HEK293T (cell line): ENCODE measurements at regions not wholly inside any gene's neighbourhood (a gene's known extent, or its start where the extent isn't known, plus 50 kb on each side); places are given as distances from the start of the nearest gene placed in this dataset.

Experiments used
- CTCF ChIA-PET: fragments of 350-600 bp; formaldehyde crosslinking; extraction: SDS; loops from one replicate; lab custom pipeline; 2021; ENCODE audit warnings: antibody characterized with exemption, inconsistent platforms; lab: Yijun Ruan, JAX
- POLR2A ChIA-PET: fragments of 350-600 bp; formaldehyde crosslinking; extraction: SDS; loops from one replicate; lab custom pipeline; 2020; ENCODE audit warnings: antibody characterized with exemption, inconsistent platforms; lab: Yijun Ruan, JAX
- DNase-seq: peaks from one replicate; pipeline ENCODE4 v3.0.0; 2012; ENCODE audit warnings: mixed read lengths; ENCODE audit errors: extremely low spot score
- ARNT ChIP-seq: fragments of 450-650 bp; IDR thresholded peaks from 2 replicates; pipeline ENCODE4 v1.6.1; 2017; ENCODE audit warnings: mild to moderate bottlenecking
- BHLHE40 ChIP-seq: fragments of 450-650 bp; IDR thresholded peaks from 2 replicates; pipeline ENCODE4 v1.6.1; 2016; ENCODE audit warnings: mild to moderate bottlenecking, moderate library complexity, borderline replicate concordance
- CTBP1 ChIP-seq: fragments of 450-650 bp; IDR thresholded peaks from 2 replicates; pipeline ENCODE4 v1.6.1; 2016; ENCODE audit warnings: borderline replicate concordance
- ELF4 ChIP-seq: fragments of 450-650 bp; IDR thresholded peaks from 2 replicates; pipeline ENCODE4 v1.6.1; 2017; ENCODE audit warnings: antibody characterized with exemption
- FOXA1 ChIP-seq: fragments of 450-650 bp; IDR thresholded peaks from 2 replicates; pipeline ENCODE4 v1.6.1; 2016; ENCODE audit warnings: mild to moderate bottlenecking
- FOXK2 ChIP-seq: fragments of 450-650 bp; IDR thresholded peaks from 2 replicates; pipeline ENCODE4 v1.6.1; 2016; ENCODE audit warnings: mild to moderate bottlenecking
- FOXM1 ChIP-seq: fragments of 450-650 bp; IDR thresholded peaks from 2 replicates; pipeline ENCODE4 v1.6.1; 2017; ENCODE audit warnings: mild to moderate bottlenecking, borderline replicate concordance
- HDGF ChIP-seq: fragments of 450-650 bp; IDR thresholded peaks from 2 replicates; pipeline ENCODE4 v1.6.1; 2017; ENCODE audit warnings: antibody characterized with exemption, borderline replicate concordance
- L3MBTL2 ChIP-seq: fragments of 450-650 bp; conservative IDR thresholded peaks from 2 replicates; pipeline ENCODE4 v1.6.1; 2016; ENCODE audit warnings: mild to moderate bottlenecking
- LEF1 ChIP-seq: fragments of 450-650 bp; IDR thresholded peaks from 2 replicates; pipeline ENCODE4 v1.6.1; 2017; ENCODE audit warnings: mild to moderate bottlenecking, borderline replicate concordance
- NFRKB ChIP-seq: fragments of 450-650 bp; IDR thresholded peaks from 2 replicates; pipeline ENCODE4 v1.6.1; 2016; ENCODE audit warnings: mild to moderate bottlenecking, moderate library complexity
- SP1 ChIP-seq: fragments of 450-650 bp; IDR thresholded peaks from 2 replicates; pipeline ENCODE4 v1.6.1; 2017
- SUZ12 ChIP-seq: fragments of 450-650 bp; IDR thresholded peaks from 2 replicates; pipeline ENCODE4 v1.6.1; 2016; ENCODE audit warnings: mild to moderate bottlenecking
- TARDBP ChIP-seq: fragments of 450-650 bp; IDR thresholded peaks from 2 replicates; pipeline ENCODE4 v1.6.1; 2016
- ZNF384 ChIP-seq: fragments of 450-650 bp; IDR thresholded peaks from 2 replicates; pipeline ENCODE4 v1.6.1; 2016
- TF ChIP-seq, protein P1 (sequence below): fragments of 450-650 bp; IDR thresholded peaks from 2 replicates; pipeline ENCODE4 v1.6.1; 2016

DNA sequence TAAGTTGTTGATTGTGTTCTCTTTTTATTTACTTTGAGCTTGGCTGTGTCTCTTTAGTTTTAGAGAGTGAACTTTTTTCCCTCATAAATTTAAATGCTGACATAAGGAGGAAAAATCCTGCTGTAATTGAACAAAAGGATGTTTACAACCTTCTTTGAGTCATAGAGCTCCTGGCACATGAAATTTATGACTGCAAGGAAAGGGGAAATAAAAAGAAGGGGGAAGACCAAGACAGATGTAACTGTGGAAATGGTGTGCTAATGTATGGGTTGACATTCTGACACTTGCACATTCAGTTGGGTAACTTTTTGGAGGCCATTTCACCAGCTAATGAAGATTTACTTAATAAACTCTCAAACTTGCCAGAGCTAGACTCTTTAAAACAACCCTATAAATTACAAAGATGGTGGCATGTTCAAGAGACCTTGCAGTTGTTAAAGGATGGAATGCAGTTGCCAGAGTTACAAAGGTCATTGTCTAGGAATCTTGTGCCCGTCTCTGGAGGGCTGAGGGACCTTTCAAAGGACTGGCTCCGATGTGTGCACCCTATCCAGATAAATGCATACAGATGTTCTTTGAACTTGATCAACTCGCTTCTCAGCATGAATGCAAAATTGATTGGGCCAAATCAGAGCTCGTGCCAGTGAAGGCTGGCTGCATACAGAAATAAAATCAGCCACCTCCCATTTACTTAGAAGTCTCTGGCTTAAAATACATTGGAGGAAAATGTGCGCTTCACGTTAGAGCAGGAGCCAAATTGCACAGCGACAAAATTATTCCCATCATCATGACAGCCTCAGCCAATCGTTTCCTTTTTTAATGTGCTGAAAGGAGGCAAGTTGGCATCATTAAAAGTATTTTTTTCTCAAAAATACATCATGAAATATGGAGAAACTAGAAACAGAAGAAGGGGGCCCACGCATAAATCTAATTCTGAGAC is 289.0 kb upstream of the XYLT1 start:
- CTCF ChIA-PET, result no interaction called here
- no peak for TF ChIP-seq ZNF384
- TF ChIP-seq SP1, result no peak
- TF ChIP-seq BHLHE40, result no peak
- TF ChIP-seq FOXA1, result no peak
- no peak for TF ChIP-seq LEF1
- TF ChIP-seq FOXK2, result no peak
- TF ChIP-seq ARNT, result no peak
- TF ChIP-seq, protein P1, sequence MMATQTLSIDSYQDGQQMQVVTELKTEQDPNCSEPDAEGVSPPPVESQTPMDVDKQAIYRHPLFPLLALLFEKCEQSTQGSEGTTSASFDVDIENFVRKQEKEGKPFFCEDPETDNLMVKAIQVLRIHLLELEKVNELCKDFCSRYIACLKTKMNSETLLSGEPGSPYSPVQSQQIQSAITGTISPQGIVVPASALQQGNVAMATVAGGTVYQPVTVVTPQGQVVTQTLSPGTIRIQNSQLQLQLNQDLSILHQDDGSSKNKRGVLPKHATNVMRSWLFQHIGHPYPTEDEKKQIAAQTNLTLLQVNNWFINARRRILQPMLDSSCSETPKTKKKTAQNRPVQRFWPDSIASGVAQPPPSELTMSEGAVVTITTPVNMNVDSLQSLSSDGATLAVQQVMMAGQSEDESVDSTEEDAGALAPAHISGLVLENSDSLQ, result no peak
- POLR2A ChIA-PET, result no interaction called here
- DNase-seq, result no peak

DNA sequence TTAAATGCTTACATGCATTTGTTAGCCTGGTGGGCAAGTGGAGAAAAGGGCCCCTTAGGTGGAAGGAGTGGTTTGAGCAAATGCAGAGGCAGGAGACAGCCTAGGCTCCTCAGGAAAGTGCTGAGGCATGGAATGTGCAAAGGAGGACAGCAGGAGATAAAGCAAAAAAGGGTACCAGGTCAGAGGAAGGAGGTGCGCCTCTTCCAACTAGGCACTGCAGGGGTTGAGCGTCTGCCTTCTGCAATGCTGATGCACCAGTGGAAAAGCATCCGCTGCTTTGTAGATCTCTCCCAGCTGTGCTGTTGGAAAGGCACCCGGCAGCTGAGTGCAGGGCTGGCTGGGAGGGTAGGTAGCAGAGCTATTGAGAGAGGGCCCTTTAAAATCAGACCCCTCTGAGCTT is 287.0 kb upstream of the XYLT1 start:
- POLR2A ChIA-PET, result no interaction called here
- DNase-seq, result no peak
- CTCF ChIA-PET, result no interaction called here
- TF ChIP-seq CTBP1, result no peak
- no peak for TF ChIP-seq ARNT
- TF ChIP-seq L3MBTL2, result no peak

DNA sequence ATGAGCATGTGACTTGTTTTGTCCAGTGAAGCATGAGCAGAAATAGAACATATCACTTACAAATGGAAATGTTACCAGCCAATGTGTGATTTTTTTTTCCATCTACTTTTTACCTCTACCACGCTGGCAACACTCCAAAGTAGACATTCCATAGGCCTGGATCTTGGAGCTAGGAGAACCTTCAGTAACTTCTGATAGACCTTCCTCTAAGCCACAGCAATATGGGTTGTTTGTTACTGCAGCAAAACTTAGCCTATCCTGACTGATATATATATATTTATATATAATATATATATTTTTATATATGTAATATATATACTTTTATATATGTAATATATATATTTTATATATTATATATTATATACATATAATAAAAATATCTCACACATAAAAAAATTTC is 284.4 kb upstream of the XYLT1 start:
- ChIA-PET CTCF (no interaction called here), POLR2A (no interaction called here)
- TF ChIP-seq, protein P1, result no peak
- no peak for TF ChIP-seq CTBP1
- no peak for TF ChIP-seq SUZ12
- no peak for TF ChIP-seq SP1
- TF ChIP-seq ELF4, result no peak
- no peak for DNase-seq

DNA sequence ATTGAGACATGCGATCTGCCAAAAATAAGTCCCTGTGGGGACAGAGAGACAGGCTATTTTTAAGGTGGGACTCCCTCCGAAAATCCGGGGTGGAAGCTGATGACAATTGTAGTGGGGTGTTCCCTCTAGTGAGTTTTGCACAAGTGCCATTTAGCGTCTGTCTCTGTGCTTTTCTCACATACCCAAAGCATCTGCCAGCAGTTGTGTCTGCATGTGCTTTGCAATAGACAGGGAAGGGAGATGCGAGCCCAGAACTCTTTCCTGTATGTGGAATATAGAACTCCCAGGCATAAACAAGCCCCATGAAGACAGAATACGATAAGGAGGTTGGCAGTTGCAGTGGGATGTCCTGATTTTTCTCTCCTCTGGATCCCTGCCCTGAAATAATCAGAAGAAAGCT is 282.7 kb upstream of the XYLT1 start:
- TF ChIP-seq HDGF (no peak), FOXM1 (no peak), TARDBP (no peak), FOXK2 (no peak), ELF4 (no peak), SP1 (no peak), LEF1 (no peak), ARNT (no peak), L3MBTL2 (no peak), BHLHE40 (no peak), ZNF384 (no peak), CTBP1 (no peak), SUZ12 (no peak), FOXA1 (no peak), NFRKB (no peak)
- TF ChIP-seq, protein P1, result no peak
- CTCF ChIA-PET, result no interaction called here
- DNase-seq, result no peak
- POLR2A ChIA-PET, result no interaction called here

DNA sequence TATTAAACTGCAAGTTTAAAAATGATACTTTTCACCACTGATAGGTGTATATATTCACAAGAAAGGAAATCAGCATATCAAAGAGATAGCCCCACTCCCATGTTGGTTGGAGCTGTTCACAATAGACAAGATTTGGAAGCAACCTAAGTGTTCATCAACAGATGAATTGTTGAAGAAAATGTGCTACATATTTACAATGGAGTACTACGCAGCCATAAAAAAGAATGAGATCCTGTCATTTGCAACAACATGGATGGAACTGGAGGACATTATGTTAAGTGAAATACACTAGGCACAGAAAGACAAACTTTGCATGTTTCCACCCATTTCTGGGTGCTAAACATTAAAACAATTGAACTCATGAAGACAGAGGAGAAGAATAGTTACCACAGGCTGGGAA is 278.9 kb upstream of the XYLT1 start:
- TF ChIP-seq ZNF384, result no peak
- TF ChIP-seq FOXA1, result no peak
- no peak for TF ChIP-seq ELF4
- no peak for TF ChIP-seq NFRKB
- TF ChIP-seq ARNT, result no peak
- TF ChIP-seq CTBP1, result no peak
- TF ChIP-seq FOXK2, result no peak
- no peak for TF ChIP-seq SUZ12
- TF ChIP-seq FOXM1, result no peak
- TF ChIP-seq SP1, result no peak
- no peak for TF ChIP-seq LEF1
- no peak for TF ChIP-seq TARDBP
- TF ChIP-seq, protein P1, result no peak
- no peak for TF ChIP-seq L3MBTL2
- no peak for TF ChIP-seq HDGF
- no peak for TF ChIP-seq BHLHE40
- CTCF ChIA-PET, result no interaction called here
- POLR2A ChIA-PET, result no interaction called here
- no peak for DNase-seq

DNA sequence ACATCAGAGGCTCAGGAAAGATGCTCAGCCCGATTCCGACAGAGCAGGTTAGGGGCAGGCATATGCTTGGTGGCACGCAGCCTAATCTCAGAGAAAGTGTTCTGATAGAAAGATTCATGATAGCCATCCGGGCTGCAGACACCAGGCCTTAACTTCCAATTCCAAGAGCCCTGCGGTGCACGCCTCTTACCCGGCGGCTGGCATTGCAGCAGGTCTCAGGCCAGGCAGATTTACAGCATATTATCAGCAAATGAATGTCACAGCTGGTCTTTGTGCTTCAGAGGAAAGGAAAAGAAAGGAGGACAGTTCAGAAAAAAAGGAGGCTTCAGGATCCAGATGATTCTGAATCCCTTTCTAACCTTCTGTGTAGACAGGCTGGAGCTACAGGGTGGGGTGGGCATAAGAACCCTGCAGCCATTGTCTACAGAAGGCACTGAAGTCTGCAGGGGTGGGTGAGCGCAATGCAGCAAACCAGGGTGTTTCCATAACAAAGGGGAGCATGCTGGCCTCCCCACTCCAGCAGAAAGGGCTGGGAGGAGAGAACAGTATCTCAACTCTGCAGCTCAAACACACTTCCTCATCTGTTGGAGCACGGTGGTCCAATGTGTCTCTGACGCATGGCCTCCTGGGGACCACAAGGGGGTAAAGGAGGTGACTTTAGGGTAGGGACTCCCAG is 277.4 kb upstream of the XYLT1 start:
- ChIA-PET CTCF (no interaction called here), POLR2A (no interaction called here)
- no peak for DNase-seq
- TF ChIP-seq TARDBP (no peak), BHLHE40 (no peak), SUZ12 (no peak), HDGF (no peak)
